HG03135 (cell line): ENCODE measurements at regions not wholly inside any gene's neighbourhood (a gene's known extent, or its start where the extent isn't known, plus 50 kb on each side); places are given as distances from the start of the nearest gene placed in this dataset.

Experiments
- ATAC-seq: cut with Tn5 transposase; IDR thresholded peaks from one replicate; pipeline ENCODE4 v1.9.1; 2021; ENCODE audit warnings: mild to moderate bottlenecking, moderate library complexity; ENCODE audit not compliant: unreplicated experiment

- no peak for ATAC-seq
Observed at GRCh38 chr10:3982746-3983442, 197.9 kb upstream of the KLF6 start.

DNA sequence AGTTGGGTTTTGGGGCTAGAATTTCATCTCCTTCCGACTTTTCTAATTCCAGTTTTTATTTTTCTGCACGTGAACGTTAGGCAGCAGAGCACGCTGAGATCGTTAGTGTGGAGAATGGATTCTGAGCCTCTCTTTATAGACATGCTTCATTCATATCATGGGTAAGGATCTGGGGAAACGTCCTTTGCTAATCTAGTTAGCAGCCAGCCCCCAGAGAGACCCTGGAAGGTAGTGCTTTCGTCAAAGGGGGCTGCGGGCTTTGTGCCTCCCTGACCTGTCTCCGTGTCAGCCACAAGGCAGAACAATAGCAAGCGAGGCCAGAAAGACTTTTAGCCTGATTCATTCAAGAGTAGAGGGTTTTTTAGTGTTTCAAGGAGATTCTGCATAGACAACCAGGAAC lies 196.3 kb upstream of the KLF6 start:
- ATAC-seq = no peak

DNA sequence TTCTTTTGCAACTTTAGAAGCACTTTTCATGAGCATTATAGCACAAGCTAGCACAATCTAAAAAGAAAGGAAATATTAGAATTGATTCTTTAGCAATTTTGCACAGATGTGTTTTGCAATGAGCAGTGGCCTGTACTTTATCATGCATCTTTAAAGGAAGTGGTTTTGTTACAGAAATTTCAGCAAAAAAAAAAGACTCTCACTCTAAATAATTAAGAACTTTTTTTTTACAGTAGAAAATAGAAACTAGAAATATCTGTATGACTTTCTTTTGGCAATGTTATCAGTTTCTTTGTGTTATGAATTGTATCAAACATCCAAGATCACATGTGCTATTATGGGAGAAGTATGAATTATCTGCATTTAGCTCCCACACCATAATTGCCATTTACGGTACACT lies 195.7 kb upstream of the KLF6 start:
- no peak for ATAC-seq

DNA sequence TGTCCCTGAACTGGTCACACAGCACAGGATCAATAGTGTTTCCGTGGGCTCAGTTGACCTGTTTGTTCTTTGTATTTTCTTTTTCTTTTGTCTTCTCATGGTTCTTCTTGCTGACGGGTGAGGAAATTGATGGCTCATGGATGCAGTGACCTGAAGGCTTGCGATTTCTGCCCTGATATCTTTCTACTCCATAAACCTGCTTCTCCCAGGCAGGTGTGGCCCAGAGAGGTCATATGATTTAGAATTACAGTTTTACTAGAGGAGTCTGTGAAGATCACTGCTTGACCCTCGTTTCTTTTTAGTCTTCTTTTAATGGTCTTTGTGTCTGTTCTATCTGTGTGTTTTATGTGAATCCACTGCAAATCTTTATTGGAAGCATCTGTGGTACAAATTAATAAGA lies 195.1 kb upstream of the KLF6 start:
- no peak for ATAC-seq

DNA sequence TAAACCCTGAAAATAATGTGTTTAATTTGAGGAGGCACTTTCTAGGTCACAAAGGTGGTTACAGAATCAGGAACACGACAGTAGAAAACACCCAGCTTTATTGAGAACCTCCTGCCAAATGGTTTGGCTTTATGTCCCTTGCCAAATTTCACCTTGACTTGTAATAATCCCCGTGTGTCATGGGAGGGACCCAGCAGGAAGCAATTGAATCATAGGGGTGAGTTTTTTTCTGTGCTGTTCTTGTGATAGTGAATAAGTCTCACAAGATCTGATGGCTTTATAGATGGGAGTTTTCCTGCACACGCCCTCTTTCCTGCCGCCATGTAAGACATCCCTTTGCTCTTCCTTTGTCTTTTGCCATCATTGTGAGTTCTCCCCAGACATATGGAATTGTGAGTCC lies 193.8 kb upstream of the KLF6 start:
- no peak for ATAC-seq

DNA sequence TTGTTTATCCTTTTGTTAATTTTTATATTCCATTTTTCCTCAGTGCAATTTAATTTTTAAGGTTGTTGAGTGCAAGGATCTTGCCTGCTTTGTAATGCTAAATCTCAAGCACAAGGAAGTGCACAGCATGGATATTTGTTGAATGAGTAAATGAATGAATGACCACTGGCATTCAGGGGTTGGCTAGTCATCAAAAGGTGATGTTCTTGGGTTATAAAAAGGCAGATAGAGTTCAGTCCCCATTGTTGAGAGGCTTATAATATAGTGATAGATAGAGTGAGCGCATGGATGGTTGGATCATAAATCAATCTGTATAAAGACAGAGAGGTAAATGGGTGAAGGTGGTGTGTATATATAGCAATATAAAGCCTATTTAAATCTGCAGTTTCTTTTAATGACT lies 193.2 kb upstream of the KLF6 start:
- ATAC-seq = no peak

DNA sequence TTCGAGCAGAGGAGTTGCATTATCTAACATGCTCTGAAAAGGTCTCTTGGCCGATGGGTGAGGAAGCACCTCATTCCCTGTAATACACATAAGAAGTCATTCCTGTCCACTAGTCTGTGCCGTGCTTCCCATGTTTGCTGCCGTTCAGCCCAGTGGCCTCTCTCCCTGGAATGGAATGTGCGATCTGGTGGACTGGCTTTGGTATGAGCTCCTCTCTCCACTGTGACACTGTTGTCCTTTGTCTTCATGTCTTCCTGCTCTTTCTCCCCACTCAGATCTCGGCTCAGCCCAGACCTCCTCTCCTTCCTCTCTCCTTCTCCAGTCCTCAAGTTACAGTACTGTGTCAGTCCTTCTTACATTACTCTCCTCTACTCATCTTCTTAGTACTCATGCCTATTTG lies 192.8 kb upstream of the KLF6 start:
- ATAC-seq = no peak

GRCh38 chr10:3976718-3977117 lies 191.7 kb upstream of the KLF6 start:
- ATAC-seq = no peak

DNA sequence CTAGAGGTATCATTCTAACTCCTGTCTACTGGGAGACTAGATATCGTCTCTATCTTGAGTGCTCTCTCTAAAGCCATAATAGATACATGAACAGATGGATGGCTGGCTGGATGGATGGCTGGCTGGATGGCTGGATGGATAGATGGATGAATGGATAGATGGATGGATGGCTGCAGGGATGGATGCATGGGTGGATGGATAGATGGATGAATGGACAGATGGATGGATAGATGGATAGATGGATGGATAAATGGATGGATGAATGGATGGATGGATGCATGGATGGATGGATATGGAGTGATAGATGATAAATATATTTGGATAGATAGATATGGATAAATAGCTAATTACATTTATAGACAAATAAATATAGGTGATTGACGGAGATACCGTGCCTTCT lies 191.2 kb upstream of the KLF6 start:
- ATAC-seq = no peak

DNA sequence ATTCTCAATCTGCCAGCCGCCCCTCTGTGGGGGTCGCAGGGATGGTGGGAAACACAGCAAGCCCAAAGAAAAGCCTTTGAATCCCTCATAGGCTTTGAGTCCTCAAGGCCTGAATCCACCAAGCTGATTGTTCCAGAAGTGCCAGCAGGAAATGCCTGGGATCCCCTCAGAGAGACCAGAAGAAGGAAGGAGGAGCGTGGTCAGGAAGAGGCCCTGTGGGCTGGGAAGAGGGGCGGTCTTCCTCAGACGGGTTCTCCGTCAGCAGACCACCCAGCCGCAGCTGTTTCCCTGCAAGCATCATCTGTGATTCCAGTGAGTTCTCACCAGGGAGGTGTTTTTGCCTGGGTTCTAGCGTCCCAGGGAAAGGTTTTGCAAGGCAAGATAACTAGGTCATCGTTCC lies 190.0 kb upstream of the KLF6 start:
- no peak for ATAC-seq

DNA sequence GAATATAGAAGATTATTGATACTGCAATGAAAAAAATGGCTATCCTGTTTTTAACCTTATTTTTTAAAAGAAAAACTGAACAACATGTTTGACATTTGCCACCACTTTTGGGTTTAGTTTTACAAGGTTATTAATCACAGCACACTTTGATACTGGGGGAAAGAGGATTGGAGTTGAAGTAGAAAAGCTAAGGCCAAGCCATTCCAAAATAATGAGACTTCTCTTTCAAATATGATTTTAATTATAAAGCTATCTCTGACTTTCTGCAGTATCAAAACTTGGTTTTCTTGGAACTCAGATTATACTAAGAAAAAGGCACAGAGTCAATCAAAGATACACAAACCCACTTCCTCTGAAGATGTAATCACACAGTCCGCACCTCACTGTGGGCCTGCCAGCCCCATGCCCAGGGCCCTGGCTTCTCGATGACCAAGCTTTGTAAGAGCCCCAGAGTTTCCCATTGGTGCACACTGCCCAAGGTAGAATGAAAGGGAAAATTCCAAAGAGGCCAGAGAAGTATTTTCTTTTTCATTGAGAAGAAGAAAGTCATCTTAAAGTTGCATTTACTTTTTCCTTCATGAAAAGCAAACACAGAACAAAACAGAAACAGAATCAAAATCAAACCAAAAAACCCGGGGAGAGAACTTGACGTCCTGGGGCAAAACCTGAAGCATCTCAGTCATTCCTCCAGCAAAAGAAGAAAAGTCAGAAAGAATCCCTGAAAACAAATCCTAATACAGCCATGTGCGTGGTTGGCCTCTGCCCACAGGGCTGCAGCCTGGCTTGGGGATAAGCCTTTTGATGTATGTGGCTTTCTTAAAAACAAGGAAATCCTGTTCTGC lies 187.7 kb upstream of the KLF6 start:
- no peak for ATAC-seq

DNA sequence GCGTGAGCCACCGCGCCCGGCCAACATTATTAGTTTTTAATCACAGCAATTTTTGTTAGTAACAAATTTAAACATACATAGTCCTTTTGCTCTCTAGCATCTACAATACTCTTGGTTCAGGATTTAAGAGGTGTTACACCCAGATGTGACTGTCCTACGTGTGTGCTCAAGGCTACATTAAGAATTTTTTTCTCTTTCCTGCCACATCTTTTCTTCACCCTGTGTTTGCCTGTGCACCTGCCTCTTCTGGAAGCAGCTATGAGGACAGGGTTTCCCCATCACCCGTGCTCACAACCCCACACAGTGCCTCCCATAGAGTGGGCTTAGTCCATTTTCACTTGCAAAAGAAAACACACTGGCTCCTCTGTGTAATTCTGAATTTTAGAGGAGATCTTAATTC lies 186.7 kb upstream of the KLF6 start:
- ATAC-seq = no peak

GRCh38 chr10:3969876-3970666 lies 185.1 kb upstream of the KLF6 start:
- ATAC-seq = no peak

DNA sequence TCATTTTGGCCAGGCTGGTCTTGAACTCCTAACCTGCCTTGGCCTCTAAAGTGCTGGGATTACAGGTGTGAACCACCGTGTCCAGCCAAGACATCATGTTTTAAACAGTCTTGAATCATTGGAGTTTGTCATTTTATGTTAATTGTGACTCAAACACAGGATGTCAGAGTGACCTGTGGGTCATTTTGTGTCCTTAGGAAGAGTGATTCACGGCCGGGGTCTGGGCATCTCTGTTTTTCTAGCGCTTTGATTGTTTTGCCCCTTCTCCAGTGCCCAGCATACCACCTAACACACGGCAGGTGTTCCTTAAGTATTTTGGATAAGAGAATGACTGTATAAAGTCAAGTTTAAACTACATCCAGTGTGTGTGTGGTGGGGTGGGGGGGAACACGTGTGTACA lies 183.7 kb upstream of the KLF6 start:
- ATAC-seq = no peak

DNA sequence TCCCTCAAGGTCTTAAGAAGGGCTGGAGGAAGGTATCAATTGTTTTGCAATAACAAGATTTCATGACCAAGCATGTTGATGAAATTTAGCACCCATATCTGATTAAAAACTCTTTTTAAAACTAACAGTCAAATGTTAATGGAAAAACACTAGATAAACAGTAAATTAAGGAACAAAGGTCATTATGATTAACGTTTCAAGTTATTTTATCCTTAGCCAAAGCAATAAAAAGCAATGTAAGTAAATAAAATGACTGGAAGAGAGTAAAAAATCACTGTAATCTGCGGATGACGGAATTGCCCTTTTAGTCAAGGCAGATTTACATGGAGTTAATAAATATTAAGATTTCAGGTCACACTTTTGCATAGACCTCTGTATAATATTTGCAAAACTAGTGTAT lies 179.5 kb upstream of the KLF6 start:
- no peak for ATAC-seq

- no peak for ATAC-seq
Observed at GRCh38 chr10:3963191-3963673, 178.2 kb upstream of the KLF6 start.

DNA sequence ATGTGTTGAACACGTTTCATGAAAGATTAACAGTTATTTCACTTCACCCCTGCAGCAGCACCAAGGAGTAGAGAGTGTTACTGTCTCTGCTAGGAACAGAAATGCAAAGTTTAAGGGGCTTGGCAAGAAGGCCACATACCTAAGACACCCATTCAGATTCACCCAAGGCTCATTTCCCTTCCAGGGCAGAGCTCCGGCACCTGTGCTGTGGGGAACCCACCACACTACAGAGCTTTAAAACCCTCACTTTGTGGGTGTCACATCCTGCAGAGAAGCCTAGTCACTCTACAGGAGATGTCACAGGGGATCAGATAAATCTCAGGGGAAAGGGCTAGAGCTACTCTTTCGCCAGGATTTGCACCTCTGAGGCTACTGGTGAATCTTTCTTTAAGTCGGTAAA lies 176.1 kb upstream of the KLF6 start:
- peak; percentile 86 for ATAC-seq

- no peak for ATAC-seq
Observed at GRCh38 chr10:3960496-3960895, 175.5 kb upstream of the KLF6 start.

DNA sequence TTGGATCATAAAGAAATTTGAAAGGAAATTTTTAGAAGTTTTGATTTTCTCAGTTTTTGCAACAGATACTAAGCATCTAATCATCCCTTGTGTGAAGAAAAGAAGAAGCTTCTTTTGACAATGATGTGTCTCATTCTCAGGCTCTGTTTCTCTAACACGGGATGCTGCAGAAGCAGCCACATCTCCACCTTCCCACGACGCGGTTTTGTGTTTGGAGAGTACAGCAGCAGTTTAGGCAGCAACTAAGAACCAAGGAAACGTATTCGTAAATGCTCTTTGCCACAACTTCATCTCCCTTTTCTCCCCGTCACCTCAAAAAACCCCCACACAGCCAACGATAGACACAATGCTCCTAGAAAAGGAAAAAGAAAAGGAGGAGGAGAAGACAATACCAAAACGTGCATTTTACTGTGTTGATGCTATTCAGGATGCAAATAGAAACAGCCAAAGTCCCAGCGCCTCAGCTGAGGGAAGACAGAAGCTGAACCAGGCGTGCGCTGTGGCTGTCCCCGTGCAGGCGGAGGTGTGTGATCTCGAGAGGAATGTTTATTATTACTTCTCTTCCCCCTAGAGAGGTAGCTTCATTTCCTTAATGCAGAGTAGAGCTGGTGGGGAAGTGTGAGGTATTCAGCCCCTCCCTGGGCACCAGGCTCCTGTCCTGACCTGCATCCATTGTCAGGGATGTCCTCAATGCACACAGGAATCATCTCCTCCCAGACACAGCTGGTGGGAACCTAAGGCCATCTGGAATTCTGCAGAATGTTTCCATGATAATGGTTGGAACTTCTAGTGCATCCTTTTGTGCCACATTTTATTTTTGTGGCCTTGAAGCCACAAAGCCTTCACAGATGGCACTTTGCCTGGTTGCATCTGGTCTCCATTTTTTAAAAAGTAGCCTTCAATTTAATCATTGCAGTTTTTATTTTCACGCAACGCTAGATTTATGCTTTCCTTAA lies 174.6 kb upstream of the KLF6 start:
- ATAC-seq = no peak

- no peak for ATAC-seq
Observed at GRCh38 chr10:3958472-3958996, 173.5 kb upstream of the KLF6 start.
